ENCODE measurements at regions not wholly inside any gene's neighbourhood (a gene's known extent, or its start where the extent isn't known, plus 50 kb on each side); places are given as distances from the start of the nearest gene placed in this dataset.

DNA sequence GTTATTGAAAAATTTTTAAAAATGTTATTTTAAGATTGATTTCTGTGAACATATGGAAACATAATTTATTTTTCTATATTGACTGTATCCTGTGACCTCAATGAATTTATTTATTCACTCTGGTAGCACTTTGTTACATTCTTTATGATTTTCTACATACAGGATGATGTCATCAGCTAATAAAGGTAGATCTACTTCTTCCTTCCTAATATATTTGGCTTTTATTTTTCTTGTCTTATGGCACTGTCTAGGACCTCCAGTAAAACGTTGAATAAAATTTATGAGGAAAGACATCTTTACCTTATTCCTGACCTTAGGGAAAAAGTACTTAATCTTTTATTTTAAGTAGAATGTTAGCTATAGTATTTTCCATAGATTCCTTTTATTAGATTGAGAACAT lies 78.8 kb upstream of the MAF start:
- no peak overlapping the region for H3K4me3 ChIP-seq
- no peak for DNase-seq
- no peak overlapping the region for H3K27ac ChIP-seq
- TF ChIP-seq, protein P1, sequence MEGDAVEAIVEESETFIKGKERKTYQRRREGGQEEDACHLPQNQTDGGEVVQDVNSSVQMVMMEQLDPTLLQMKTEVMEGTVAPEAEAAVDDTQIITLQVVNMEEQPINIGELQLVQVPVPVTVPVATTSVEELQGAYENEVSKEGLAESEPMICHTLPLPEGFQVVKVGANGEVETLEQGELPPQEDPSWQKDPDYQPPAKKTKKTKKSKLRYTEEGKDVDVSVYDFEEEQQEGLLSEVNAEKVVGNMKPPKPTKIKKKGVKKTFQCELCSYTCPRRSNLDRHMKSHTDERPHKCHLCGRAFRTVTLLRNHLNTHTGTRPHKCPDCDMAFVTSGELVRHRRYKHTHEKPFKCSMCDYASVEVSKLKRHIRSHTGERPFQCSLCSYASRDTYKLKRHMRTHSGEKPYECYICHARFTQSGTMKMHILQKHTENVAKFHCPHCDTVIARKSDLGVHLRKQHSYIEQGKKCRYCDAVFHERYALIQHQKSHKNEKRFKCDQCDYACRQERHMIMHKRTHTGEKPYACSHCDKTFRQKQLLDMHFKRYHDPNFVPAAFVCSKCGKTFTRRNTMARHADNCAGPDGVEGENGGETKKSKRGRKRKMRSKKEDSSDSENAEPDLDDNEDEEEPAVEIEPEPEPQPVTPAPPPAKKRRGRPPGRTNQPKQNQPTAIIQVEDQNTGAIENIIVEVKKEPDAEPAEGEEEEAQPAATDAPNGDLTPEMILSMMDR (IDR thresholded peaks at IDR 0.05), result no peak
- no peak for TF ChIP-seq POLR2A (IDR thresholded peaks at IDR 0.05)
- WGBS, 4 donors, result 51 to 71% (median 56%) methylated on average over 1 of the region's 1 CpG
- no peaks in the 10 kb centered on the region for H3K27me3 ChIP-seq
- H3K36me3 ChIP-seq (replicated peaks in 1 of 2), result no peaks in the 10 kb centered on the region
- intact Hi-C loops (cut with DNase I), result no loop called here
- H3K9me3 ChIP-seq (replicated peaks in 1 of 3), result no peaks in the 10 kb centered on the region
- H3K4me1 ChIP-seq (replicated peaks in 1 of 2), result no peaks in the 10 kb centered on the region

DNA sequence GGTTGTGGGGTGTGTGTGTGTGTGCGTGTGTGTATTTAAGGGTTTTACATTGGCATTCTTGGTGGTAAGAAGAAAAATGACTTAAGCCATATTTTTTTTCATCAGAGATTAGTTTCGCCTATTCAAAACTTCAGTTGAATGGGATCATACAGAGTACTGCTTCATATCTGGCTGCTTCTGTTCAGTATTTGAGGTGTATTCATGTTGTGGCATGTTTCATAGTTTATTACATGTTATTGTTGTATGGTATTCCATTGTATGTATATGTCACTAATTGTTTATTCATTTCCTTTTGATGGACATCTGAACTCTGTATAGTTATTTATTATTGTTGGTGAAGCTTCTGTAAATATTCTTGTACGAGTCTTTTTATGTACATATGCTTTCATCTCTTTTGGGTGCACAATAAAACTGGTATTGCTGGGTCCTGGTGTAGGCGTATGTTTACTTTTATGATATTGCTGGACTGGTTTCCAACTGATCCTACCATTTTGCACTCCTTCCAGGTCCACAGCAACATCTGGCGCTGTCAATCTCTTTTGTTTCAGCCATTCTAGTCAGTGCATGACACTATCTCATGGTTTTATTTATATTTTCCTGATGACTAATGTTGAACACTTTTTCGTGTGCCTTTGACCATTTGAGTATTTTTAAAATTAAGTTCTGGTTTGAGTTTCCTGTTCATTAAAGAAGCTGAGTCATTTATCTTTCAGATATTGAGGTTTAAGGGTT lies 77.4 kb upstream of the MAF start:
- no peak overlapping the region for H3K4me3 ChIP-seq
- H3K36me3 ChIP-seq (replicated peaks in 1 of 2), result no peaks in the 10 kb centered on the region
- H3K4me1 ChIP-seq (replicated peaks in 1 of 2), result no peaks in the 10 kb centered on the region
- H3K27me3 ChIP-seq, result no peaks in the 10 kb centered on the region
- DNase-seq, result no peak
- WGBS, 4 donors, result 70 to 87% (median 82%) methylated on average over 6 of the region's 6 CpGs
- no peak for TF ChIP-seq POLR2A (IDR thresholded peaks at IDR 0.05)
- TF ChIP-seq, protein P1 (IDR thresholded peaks at IDR 0.05), result no peak
- intact Hi-C loops (cut with DNase I), result no loop called here
- no peak overlapping the region for H3K27ac ChIP-seq
- H3K9me3 ChIP-seq (replicated peaks in 1 of 3), result no peaks in the 10 kb centered on the region

DNA sequence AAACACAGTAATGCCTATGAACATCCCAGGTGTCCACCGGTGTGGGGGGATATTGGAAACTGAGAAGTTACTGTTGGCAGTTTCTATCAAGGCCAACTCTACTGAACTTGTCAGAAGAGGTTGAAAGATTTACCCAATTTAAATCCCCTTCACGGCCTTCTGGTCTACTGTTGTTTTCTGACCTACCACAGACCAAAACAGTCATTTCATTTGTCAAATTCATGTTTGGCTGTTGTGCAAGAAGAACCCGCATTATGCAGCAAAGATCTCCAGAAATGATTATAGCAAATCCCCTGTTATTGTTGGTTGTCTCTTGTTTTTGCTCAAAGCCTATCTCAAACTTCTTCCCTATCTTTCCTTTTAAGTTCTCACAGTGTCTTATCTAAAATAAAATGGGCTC lies 73.1 kb upstream of the MAF start:
- Histone ChIP-seq H3K36me3 (replicated peaks in 1 of 2) (no peaks in the 10 kb centered on the region), H3K27ac (no peak overlapping the region), H3K27me3 (no peaks in the 10 kb centered on the region), H3K4me1 (replicated peaks in 1 of 2) (no peaks in the 10 kb centered on the region), H3K4me3 (no peak overlapping the region), H3K9me3 (replicated peaks in 1 of 3) (peaks cover 0 to 3% (median 0%) of the 10 kb centered on the region in 3 donors)
- 57 to 78% (median 66%) methylated on average over 3 of the region's 3 CpGs for WGBS, 4 donors
- TF ChIP-seq, protein P1 (IDR thresholded peaks at IDR 0.05), result no peak
- no peak for TF ChIP-seq POLR2A (IDR thresholded peaks at IDR 0.05)
- no peak for DNase-seq
- intact Hi-C loops (cut with DNase I), result no loop called here

DNA sequence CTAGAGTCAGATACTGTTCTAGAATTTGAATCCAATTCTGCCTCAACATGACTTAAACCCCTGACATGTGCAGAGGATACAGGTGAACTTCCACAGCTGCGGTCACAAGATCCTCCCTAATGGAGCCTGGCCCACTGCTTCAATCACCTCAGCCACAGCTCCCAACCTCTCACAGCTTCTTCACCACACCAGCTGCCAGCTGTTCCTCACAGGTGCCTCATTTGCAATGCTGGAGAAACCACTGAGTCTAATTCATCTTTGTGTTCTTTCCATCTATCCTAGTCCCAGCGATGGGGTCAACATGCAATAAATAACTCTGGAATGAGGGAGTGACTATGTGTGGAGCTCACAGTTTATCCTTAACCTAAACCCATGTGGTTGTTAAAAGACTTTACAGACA lies 72.0 kb upstream of the MAF start:
- Histone ChIP-seq H3K36me3 (replicated peaks in 1 of 2) (no peaks in the 10 kb centered on the region), H3K4me1 (replicated peaks in 1 of 2) (no peaks in the 10 kb centered on the region), H3K27me3 (no peaks in the 10 kb centered on the region), H3K27ac (no peak overlapping the region), H3K4me3 (no peak overlapping the region), H3K9me3 (replicated peaks in 1 of 3) (peaks cover 0 to 3% (median 0%) of the 10 kb centered on the region in 3 donors)
- TF ChIP-seq, protein P1 (IDR thresholded peaks at IDR 0.05), result no peak
- no peak for TF ChIP-seq POLR2A (IDR thresholded peaks at IDR 0.05)
- intact Hi-C loops (cut with DNase I), result no loop called here
- DNase-seq, result no peak
- whole genome bisulfite sequencing, 4 donors, result 86 to 97% (median 90%) methylated on average over 2 of the region's 2 CpGs
